HUES6 (cell line): ENCODE measurements at regions not wholly inside any gene's neighbourhood (a gene's known extent, or its start where the extent isn't known, plus 50 kb on each side); places are given as distances from the start of the nearest gene placed in this dataset.

Experiments
- H3K27ac ChIP-seq: 2 replicates; pipeline ENCODE4 v1.7.0; 2013; ENCODE audit warnings: low read depth, mild to moderate bottlenecking, low read length, inconsistent platforms
- H3K27me3 ChIP-seq: 2 replicates; pipeline ENCODE4 v1.6.1; 2013; ENCODE audit warnings: low read length; ENCODE audit not compliant: control insufficient read depth, insufficient read depth
- H3K36me3 ChIP-seq: 2 replicates; pipeline ENCODE4 v1.6.1; 2013; ENCODE audit warnings: low read length; ENCODE audit not compliant: control insufficient read depth, insufficient read depth
- H3K4me1 ChIP-seq: 2 replicates; pipeline ENCODE4 v1.6.1; 2013; ENCODE audit warnings: low read length; ENCODE audit not compliant: control insufficient read depth, insufficient read depth
- H3K4me3 ChIP-seq: 2 replicates; pipeline ENCODE4 v1.5.1; 2013; ENCODE audit warnings: low read depth, low read length
- H3K9ac ChIP-seq: one replicate; pipeline ENCODE4 v1.6.1; 2013; ENCODE audit warnings: mild to moderate bottlenecking, low read length
- H3K9me3 ChIP-seq: 2 replicates; pipeline ENCODE4 v1.6.1; 2013; ENCODE audit warnings: low read depth, low read length; ENCODE audit not compliant: control insufficient read depth, insufficient read depth

- no peaks in the 10 kb centered on the region for H3K36me3 ChIP-seq
- H3K4me3 ChIP-seq, result no peak overlapping the region
- no peak overlapping the region for H3K27ac ChIP-seq
- no peak overlapping the region for H3K9ac ChIP-seq
- no peaks in the 10 kb centered on the region for H3K4me1 ChIP-seq
- H3K27me3 ChIP-seq, result no peaks in the 10 kb centered on the region
- no peaks in the 10 kb centered on the region for H3K9me3 ChIP-seq
These were observed 346.1 kb downstream of the ZIC1 start for GRCh38 chr3:147755310-147755709.

- no peak overlapping the region for H3K27ac ChIP-seq
- no peak overlapping the region for H3K9ac ChIP-seq
- H3K4me3 ChIP-seq, result no peak overlapping the region
- no peaks in the 10 kb centered on the region for H3K4me1 ChIP-seq
- no peaks in the 10 kb centered on the region for H3K9me3 ChIP-seq
- H3K36me3 ChIP-seq, result no peaks in the 10 kb centered on the region
- H3K27me3 ChIP-seq, result no peaks in the 10 kb centered on the region
These were observed 347.3 kb downstream of the ZIC1 start for GRCh38 chr3:147756476-147756875.

- no peaks in the 10 kb centered on the region for H3K4me1 ChIP-seq
- H3K4me3 ChIP-seq, result no peak overlapping the region
- H3K9ac ChIP-seq, result no peak overlapping the region
- H3K36me3 ChIP-seq, result no peaks in the 10 kb centered on the region
- no peaks in the 10 kb centered on the region for H3K27me3 ChIP-seq
- no peak overlapping the region for H3K27ac ChIP-seq
- no peaks in the 10 kb centered on the region for H3K9me3 ChIP-seq
These were observed 348.7 kb downstream of the ZIC1 start for GRCh38 chr3:147757866-147758265.

- H3K9ac ChIP-seq, result no peak overlapping the region
- no peaks in the 10 kb centered on the region for H3K9me3 ChIP-seq
- H3K4me3 ChIP-seq, result no peak overlapping the region
- no peak overlapping the region for H3K27ac ChIP-seq
- H3K27me3 ChIP-seq, result no peaks in the 10 kb centered on the region
- no peaks in the 10 kb centered on the region for H3K4me1 ChIP-seq
- H3K36me3 ChIP-seq, result no peaks in the 10 kb centered on the region
These were observed 349.6 kb downstream of the ZIC1 start for GRCh38 chr3:147758771-147759170.

GRCh38 chr3:147760085-147760484, 350.9 kb downstream of the ZIC1 start:
- H3K4me3 ChIP-seq, result no peak overlapping the region
- H3K27me3 ChIP-seq, result no peaks in the 10 kb centered on the region
- H3K27ac ChIP-seq, result no peak overlapping the region
- no peaks in the 10 kb centered on the region for H3K36me3 ChIP-seq
- no peak overlapping the region for H3K9ac ChIP-seq
- no peaks in the 10 kb centered on the region for H3K4me1 ChIP-seq
- H3K9me3 ChIP-seq, result no peaks in the 10 kb centered on the region

GRCh38 chr3:147760941-147761340, 351.8 kb downstream of the ZIC1 start:
- Histone ChIP-seq H3K36me3 (no peaks in the 10 kb centered on the region), H3K27me3 (no peaks in the 10 kb centered on the region), H3K9ac (no peak overlapping the region), H3K9me3 (no peaks in the 10 kb centered on the region), H3K27ac (no peak overlapping the region), H3K4me3 (no peak overlapping the region), H3K4me1 (no peaks in the 10 kb centered on the region)

GRCh38 chr3:147773116-147773630, 364.0 kb downstream of the ZIC1 start:
- no peak overlapping the region for H3K4me3 ChIP-seq
- no peaks in the 10 kb centered on the region for H3K9me3 ChIP-seq
- H3K36me3 ChIP-seq, result no peaks in the 10 kb centered on the region
- no peak overlapping the region for H3K27ac ChIP-seq
- no peaks in the 10 kb centered on the region for H3K4me1 ChIP-seq
- H3K27me3 ChIP-seq, result no peaks in the 10 kb centered on the region
- H3K9ac ChIP-seq, result no peak overlapping the region

- no peaks in the 10 kb centered on the region for H3K36me3 ChIP-seq
These were observed 366.2 kb downstream of the ZIC1 start for GRCh38 chr3:147775411-147775810.

GRCh38 chr3:147775816-147776530, 366.8 kb downstream of the ZIC1 start:
- Histone ChIP-seq H3K9ac (no peak overlapping the region), H3K4me1 (no peaks in the 10 kb centered on the region), H3K9me3 (no peaks in the 10 kb centered on the region), H3K27ac (no peak overlapping the region), H3K27me3 (no peaks in the 10 kb centered on the region), H3K36me3 (no peaks in the 10 kb centered on the region), H3K4me3 (no peak overlapping the region)

More at GRCh38 chr3:147775411-147775810, 366.2 kb downstream of the ZIC1 start:
- Histone ChIP-seq H3K27ac (no peak overlapping the region), H3K4me3 (no peak overlapping the region), H3K9me3 (no peaks in the 10 kb centered on the region), H3K4me1 (no peaks in the 10 kb centered on the region), H3K27me3 (no peaks in the 10 kb centered on the region), H3K9ac (no peak overlapping the region)

GRCh38 chr3:147793841-147794240, 384.7 kb downstream of the ZIC1 start:
- Histone ChIP-seq H3K4me3 (no peak overlapping the region), H3K9ac (no peak overlapping the region), H3K9me3 (no peaks in the 10 kb centered on the region), H3K27me3 (no peaks in the 10 kb centered on the region), H3K36me3 (no peaks in the 10 kb centered on the region), H3K4me1 (no peaks in the 10 kb centered on the region), H3K27ac (no peak overlapping the region)

- no peak overlapping the region for H3K9ac ChIP-seq
- no peaks in the 10 kb centered on the region for H3K4me1 ChIP-seq
- H3K27me3 ChIP-seq, result no peaks in the 10 kb centered on the region
- H3K4me3 ChIP-seq, result no peak overlapping the region
- no peaks in the 10 kb centered on the region for H3K36me3 ChIP-seq
- no peaks in the 10 kb centered on the region for H3K9me3 ChIP-seq
- no peak overlapping the region for H3K27ac ChIP-seq
These were observed 385.4 kb downstream of the ZIC1 start for GRCh38 chr3:147794596-147794995.
